Activated T-helper 2 cell treated with anti-CD3 and anti-CD28 coated beads, Interferon-gamma antibody, Interleukin-2, Interleukin-4, amounts not matched to agents 10 μg/mL and 5 μg/mL and 100 μg/mL, durations not matched to agents 14 hours and 24 hours and 36 hours (primary cell): ENCODE measurements at regions not wholly inside any gene's neighbourhood (a gene's known extent, or its start where the extent isn't known, plus 50 kb on each side); places are given as distances from the start of the nearest gene placed in this dataset.

Source experiments
- DNase-seq: peaks from one replicate; pipeline ENCODE4 v3.0.0; 2021; ENCODE audit warnings: low spot score
- H3K27ac Mint-ChIP-seq: one replicate; pipeline ENCODE4 v1.8.0; 2021; ENCODE audit warnings: mixed read lengths
- H3K27me3 Mint-ChIP-seq: one replicate; pipeline ENCODE4 v1.8.0; 2021; ENCODE audit warnings: low read depth, mixed read lengths
- H3K36me3 Mint-ChIP-seq: one replicate; pipeline ENCODE4 v1.8.0; 2021; ENCODE audit warnings: low read depth, mixed read lengths
- H3K4me1 Mint-ChIP-seq: one replicate; pipeline ENCODE4 v1.8.0; 2021; ENCODE audit warnings: low read depth, mixed read lengths
- H3K4me3 Mint-ChIP-seq: one replicate; pipeline ENCODE4 v1.8.0; 2021; ENCODE audit warnings: low read depth, mild to moderate bottlenecking, moderate library complexity, mixed read lengths
- H3K9me3 Mint-ChIP-seq: one replicate; pipeline ENCODE4 v1.8.0; 2021; ENCODE audit warnings: mixed read lengths
- intact Hi-C: fragments of 100-400 bp; cut with micrococcal nuclease; formaldehyde crosslinking; loops from one replicate; pipeline ENCODE4 v1.15.1; 2023

DNA sequence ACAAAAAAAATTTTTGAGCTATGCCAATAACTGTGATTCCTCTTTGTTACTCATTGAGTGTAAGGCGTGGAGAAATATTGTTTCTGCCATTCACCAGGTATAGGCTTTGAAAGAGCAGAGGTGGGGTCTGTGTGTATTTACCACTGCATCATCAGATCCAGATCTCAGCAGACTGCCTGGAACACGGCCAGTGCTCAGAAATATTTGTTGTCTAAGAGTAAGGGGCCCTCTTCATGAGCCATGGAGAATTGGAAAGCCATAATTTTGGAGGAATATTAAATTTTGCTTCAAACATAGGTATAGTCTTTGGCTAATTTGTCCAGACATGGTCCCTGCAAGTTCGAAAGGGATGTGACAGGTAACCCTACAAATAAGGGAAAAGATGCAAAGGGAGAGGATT lies 231.3 kb upstream of the IRF2BP2 start:
- Mint-ChIP-seq H3K27ac (peak overlapping the region; percentile 90), H3K27me3 (no peaks in the 10 kb centered on the region), H3K4me3 (peak overlapping the region; percentile 62), H3K9me3 (peaks cover 10% of the 10 kb centered on the region), H3K36me3 (peaks cover 2% of the 10 kb centered on the region), H3K4me1 (peaks cover 87% of the 10 kb centered on the region)
- intact Hi-C loops = no loop called here
- DNase-seq = no peak

DNA sequence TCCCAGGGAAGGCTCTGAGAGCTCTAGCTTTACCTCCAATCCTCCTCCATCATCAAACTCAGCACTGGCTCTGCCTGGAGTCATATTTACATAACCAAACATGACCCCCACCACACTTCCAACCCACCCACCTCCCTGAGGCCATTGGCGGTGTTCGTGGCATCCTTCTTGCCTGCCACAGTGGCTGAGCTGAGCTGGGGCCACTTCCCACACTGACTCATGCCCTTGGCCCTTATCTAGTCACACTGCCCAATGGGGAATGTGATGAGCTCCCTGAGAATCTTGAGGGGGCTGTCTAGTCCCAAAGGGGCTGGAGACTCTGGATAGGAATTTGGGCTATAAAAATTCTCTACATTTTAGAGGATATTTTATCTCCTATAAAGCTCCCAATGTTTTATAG lies 230.9 kb upstream of the IRF2BP2 start:
- peaks cover 8% of the 10 kb centered on the region for H3K9me3 Mint-ChIP-seq
- no peak for DNase-seq

DNA sequence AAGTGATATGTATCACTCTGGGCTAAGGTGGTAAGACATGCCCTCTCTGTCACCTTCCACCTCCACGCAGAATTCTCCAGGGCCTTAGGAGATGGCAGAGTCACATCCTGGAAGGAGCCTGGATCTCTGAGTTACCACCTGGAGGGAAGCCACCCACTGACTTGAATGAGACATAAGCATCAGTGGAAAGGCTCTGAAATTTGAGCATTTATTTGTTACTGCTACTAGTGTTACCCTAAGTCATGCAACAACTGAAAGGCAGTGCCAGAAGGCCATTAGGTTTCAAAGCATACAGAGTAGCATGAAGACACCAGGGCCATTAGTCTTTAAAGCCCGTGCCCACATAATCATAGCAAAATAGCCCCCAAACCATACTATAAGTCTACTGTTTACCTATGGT lies 230.3 kb upstream of the IRF2BP2 start:
- Mint-ChIP-seq H3K27me3 (no peaks in the 10 kb centered on the region), H3K9me3 (peaks cover 3% of the 10 kb centered on the region), H3K27ac (peak overlapping the region; percentile 90), H3K4me1 (peaks cover 79% of the 10 kb centered on the region), H3K4me3 (no peak overlapping the region), H3K36me3 (peaks cover 2% of the 10 kb centered on the region)
- DNase-seq = no peak
- intact Hi-C loops = no loop called here

More for the DNA sequence above, 230.9 kb upstream of the IRF2BP2 start:
- Mint-ChIP-seq H3K27me3 (no peaks in the 10 kb centered on the region), H3K4me1 (peaks cover 85% of the 10 kb centered on the region), H3K4me3 (no peak overlapping the region), H3K36me3 (peaks cover 2% of the 10 kb centered on the region), H3K27ac (peak overlapping the region; percentile 90)
- intact Hi-C loops = no loop called here

DNA sequence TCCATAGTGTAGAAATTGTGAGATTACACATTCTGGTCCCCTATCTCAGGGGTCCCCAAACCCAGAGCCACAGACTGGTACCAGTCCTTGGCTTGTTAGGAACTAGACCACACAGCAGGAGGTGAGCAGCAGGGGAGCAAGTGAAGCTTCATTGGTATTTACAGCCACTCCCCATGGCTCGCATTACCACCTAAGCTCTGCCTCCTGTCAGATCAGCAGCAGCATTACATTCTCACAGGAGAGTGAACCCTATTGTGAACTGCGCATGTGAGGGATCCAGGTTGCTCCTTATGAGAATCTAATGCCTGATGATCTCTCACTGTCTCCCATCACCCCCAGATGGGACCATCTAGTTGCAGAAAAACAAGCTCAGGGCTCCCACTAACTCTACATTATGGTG lies 229.7 kb upstream of the IRF2BP2 start:
- no peaks in the 10 kb centered on the region for H3K27me3 Mint-ChIP-seq
- peaks cover 76% of the 10 kb centered on the region for H3K4me1 Mint-ChIP-seq
- H3K27ac Mint-ChIP-seq = no peak overlapping the region
- H3K9me3 Mint-ChIP-seq = peaks cover 3% of the 10 kb centered on the region
- intact Hi-C loops = no loop called here
- DNase-seq = no peak
- no peak overlapping the region for H3K4me3 Mint-ChIP-seq
- H3K36me3 Mint-ChIP-seq = peaks cover 2% of the 10 kb centered on the region

DNA sequence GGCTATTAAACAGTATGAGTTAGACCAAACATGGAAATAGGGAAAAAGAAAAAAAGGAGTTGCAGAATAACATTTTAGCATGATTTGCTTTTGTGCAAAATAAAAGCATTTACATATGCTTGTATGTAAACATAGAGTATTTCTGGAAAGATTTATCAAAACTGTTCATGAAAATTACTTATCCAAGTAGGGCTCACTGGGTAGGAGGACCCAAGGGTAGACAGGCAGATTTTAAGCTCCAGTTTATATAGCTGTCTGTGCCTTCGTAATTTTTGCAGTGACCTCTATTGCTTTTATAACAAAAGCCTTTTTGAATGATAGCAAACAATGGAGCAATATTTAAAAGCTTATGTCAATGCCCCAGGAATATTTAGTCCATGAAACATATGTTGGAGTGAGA lies 228.8 kb upstream of the IRF2BP2 start:
- Mint-ChIP-seq H3K4me1 (peaks cover 71% of the 10 kb centered on the region), H3K27me3 (no peaks in the 10 kb centered on the region), H3K36me3 (peaks cover 2% of the 10 kb centered on the region), H3K9me3 (peaks cover 3% of the 10 kb centered on the region), H3K4me3 (no peak overlapping the region), H3K27ac (peak overlapping the region; percentile 3)
- intact Hi-C loops = no loop called here
- DNase-seq = no peak

DNA sequence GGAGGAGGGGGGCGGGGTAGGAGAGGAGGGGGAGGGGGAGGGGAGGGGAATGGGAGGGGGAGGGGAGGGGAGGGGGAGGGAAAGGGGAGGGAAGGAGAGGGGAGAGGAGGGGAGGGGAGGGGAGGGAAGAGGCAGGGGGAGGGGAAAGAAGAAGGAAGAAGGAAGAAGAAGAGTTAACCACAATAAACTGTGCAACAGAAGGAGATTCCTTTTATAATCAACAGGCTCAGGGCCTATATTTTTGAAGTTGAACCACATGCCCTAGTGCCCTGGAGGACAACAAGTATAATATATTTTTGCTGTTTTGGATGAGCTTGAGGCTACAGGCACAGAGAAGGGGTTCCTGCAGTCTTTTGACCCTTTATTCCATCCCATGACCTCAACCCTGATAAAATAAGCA lies 228.2 kb upstream of the IRF2BP2 start:
- H3K9me3 Mint-ChIP-seq = peaks cover 3% of the 10 kb centered on the region
- H3K27ac Mint-ChIP-seq = peak overlapping the region; percentile 3
- intact Hi-C loops = no loop called here
- H3K4me1 Mint-ChIP-seq = peaks cover 66% of the 10 kb centered on the region
- H3K4me3 Mint-ChIP-seq = no peak overlapping the region
- H3K36me3 Mint-ChIP-seq = peaks cover 2% of the 10 kb centered on the region
- no peak for DNase-seq
- H3K27me3 Mint-ChIP-seq = no peaks in the 10 kb centered on the region

DNA sequence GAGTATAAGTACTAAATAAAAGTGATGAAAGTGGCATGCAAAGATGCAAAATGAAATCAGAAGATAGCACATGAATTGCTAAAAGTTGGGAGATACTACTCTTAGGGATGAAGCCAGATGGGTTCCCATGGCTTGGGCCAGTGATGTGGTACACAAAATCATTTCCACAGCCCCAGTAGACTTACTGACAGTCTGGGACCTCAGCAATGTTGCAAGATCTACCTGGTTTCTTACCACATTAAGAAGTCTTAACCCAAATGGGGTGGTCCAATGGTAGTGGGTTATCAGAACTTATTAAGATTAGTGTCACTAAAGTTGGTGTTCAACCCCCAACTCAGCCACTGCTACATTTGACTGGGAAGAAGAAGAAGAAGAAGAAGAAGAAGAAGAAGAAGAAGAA lies 227.7 kb upstream of the IRF2BP2 start:
- Mint-ChIP-seq H3K4me1 (peaks cover 63% of the 10 kb centered on the region), H3K27me3 (no peaks in the 10 kb centered on the region), H3K4me3 (no peak overlapping the region), H3K27ac (peak overlapping the region; percentile 9), H3K9me3 (peaks cover 3% of the 10 kb centered on the region), H3K36me3 (peaks cover 2% of the 10 kb centered on the region)
- intact Hi-C loops = no loop called here
- DNase-seq = no peak

DNA sequence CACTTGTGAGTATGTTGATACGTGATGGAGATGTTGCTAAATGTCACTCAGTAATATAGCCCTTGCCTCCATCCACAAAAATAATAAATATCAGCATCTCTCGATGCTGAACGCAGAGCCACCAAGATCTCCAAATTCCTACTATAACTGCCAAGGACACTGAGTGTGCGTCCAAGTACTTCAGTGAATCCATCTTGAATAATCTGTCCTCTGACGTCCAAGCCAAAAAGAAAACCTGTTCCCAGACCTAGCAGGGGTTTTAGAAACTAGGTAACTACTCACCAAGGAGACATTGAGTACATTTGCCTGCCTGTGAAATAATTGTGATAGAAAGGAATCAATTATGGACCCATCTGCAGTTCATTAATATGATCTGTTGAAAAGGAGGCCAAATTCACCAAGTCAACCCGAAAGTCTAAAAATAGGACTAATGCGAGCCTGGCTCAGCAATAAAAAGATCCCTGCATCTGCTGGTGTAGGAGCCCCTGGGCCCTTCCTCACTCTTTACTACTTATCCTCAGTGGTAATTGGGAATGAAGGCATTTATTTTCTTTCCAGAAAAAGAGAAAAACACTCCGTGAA lies 226.9 kb upstream of the IRF2BP2 start:
- H3K27ac Mint-ChIP-seq = no peak overlapping the region
- peaks cover 2% of the 10 kb centered on the region for H3K36me3 Mint-ChIP-seq
- no peak overlapping the region for H3K4me3 Mint-ChIP-seq
- DNase-seq = no peak
- H3K4me1 Mint-ChIP-seq = peaks cover 56% of the 10 kb centered on the region
- intact Hi-C loops = no loop called here
- H3K27me3 Mint-ChIP-seq = no peaks in the 10 kb centered on the region
- peaks cover 3% of the 10 kb centered on the region for H3K9me3 Mint-ChIP-seq

DNA sequence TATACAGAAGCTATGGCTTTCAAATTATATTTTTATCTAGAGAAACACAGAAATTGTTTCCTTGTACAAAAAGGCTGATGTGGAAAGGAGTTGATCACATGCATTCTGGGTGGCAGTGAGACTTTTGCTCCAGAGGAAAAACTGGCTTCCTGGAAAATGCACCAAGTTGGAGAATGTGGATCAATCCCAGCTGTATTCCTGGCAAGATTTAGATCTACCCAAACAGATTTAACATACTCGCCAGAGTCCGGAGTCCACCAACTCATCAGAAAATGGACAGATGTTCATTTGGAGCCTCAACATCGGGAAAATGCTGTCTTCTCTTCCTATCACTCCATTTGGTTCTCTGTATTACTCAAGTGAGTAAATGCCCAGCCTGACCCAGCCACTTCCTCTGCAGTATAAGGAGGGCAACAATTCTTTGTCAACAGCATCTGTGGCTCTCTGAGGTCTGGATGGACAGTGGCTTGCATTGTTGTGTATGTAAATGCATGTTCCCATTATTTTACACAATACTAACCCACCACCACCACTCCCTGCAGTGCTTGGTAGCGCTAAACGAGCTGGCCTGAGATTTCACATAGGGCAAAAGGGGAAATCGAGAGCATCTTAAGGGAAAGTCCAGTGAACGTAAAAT lies 226.2 kb upstream of the IRF2BP2 start:
- no peak overlapping the region for H3K27ac Mint-ChIP-seq
- H3K4me3 Mint-ChIP-seq = no peak overlapping the region
- intact Hi-C loops = no loop called here
- H3K9me3 Mint-ChIP-seq = peaks cover 3% of the 10 kb centered on the region
- H3K4me1 Mint-ChIP-seq = peaks cover 49% of the 10 kb centered on the region
- peaks cover 2% of the 10 kb centered on the region for H3K36me3 Mint-ChIP-seq
- DNase-seq = no peak
- no peaks in the 10 kb centered on the region for H3K27me3 Mint-ChIP-seq

DNA sequence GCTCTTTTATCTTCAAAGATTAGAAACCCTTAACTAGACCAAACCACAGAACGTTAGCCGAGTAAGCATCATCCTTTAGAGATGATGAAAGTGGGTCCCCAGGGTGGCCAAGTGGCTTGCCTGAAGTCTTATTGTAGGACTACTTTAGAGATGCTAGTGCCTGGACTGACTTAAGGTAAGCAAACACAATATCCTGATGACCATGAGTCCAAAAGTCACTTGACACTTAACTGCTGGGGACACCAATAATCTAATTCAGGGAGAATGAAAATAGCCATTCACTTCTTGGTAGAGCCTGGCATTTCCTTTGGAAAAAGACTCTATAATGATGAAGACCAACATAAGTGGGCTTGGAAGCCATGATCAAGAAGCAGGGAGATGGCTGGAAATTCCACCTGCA lies 225.3 kb upstream of the IRF2BP2 start:
- Mint-ChIP-seq H3K36me3 (peaks cover 2% of the 10 kb centered on the region), H3K4me3 (no peak overlapping the region), H3K27ac (no peak overlapping the region), H3K9me3 (peaks cover 3% of the 10 kb centered on the region), H3K4me1 (peaks cover 39% of the 10 kb centered on the region), H3K27me3 (no peaks in the 10 kb centered on the region)
- intact Hi-C loops = no loop called here
- DNase-seq = no peak

DNA sequence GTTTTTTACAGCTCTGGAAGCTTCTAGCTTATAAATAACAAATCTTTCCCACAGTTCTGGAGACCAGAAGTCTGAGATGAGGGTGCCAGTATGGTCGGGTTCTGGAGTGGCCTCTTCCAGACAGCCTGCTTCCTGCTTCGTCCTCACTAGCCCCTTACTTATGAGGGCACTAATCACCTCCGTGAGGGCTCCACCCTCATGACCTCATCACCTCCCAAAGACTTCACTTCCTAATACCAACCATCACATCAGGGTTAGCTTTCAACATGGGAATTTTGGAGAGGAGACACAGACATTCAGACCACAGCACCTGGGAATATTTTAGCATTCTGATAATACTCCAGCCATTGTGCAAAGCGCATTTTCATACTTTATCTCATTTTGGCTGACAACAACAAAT lies 223.7 kb upstream of the IRF2BP2 start:
- Mint-ChIP-seq H3K36me3 (peaks cover 2% of the 10 kb centered on the region), H3K4me3 (no peak overlapping the region), H3K27me3 (no peaks in the 10 kb centered on the region), H3K27ac (no peak overlapping the region), H3K4me1 (peaks cover 26% of the 10 kb centered on the region), H3K9me3 (peaks cover 3% of the 10 kb centered on the region)
- intact Hi-C loops = no loop called here
- no peak for DNase-seq

DNA sequence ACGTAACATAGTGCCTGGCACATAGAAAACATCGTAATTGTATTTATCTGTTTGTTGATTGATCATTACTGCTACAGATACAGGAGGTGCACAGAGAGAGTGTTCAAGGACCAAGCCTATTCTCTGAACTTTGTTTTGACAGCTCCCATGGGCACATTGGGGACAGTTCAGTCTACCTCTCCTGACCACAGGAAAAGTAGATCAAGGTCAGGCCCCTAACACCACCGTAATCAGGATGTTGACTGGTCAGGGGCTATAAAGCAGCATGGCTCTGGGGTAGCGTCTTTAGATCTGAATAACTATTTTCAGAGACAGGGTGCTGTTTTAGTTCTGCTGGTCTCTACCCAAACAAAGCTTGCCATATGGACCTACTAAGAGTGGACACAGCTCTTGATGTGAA lies 223.1 kb upstream of the IRF2BP2 start:
- Mint-ChIP-seq H3K4me1 (peaks cover 23% of the 10 kb centered on the region), H3K27ac (no peak overlapping the region), H3K9me3 (peaks cover 3% of the 10 kb centered on the region), H3K4me3 (no peak overlapping the region), H3K27me3 (no peaks in the 10 kb centered on the region), H3K36me3 (peaks cover 2% of the 10 kb centered on the region)
- intact Hi-C loops = no loop called here
- DNase-seq = no peak

DNA sequence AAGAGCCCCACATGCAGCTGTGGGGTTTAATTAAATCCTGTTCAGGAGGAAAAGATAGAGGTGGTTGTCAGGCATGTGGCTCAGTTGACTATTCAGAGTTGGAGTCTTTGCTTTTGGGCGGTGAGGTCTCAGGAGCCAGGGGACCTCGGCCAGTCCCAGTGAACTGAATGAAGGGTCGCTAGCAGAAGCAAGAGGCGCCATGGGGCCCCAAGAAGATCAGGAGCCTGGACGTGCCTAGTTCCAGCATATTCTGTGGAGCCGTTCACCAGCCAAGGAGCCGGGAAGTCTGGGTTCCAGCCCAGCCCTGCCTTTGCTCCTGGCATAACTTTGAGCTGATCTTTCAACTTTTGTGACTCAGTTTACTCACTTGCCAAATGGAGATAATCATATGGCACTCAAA lies 217.7 kb upstream of the IRF2BP2 start:
- H3K27me3 Mint-ChIP-seq = no peaks in the 10 kb centered on the region
- no peak overlapping the region for H3K27ac Mint-ChIP-seq
- no peaks in the 10 kb centered on the region for H3K9me3 Mint-ChIP-seq
- DNase-seq = no peak
- intact Hi-C loops = no loop called here
- no peak overlapping the region for H3K4me3 Mint-ChIP-seq
- H3K4me1 Mint-ChIP-seq = peaks cover 18% of the 10 kb centered on the region
- H3K36me3 Mint-ChIP-seq = no peaks in the 10 kb centered on the region
